Testis (tissue), 2 donors: ENCODE measurements at regions not wholly inside any gene's neighbourhood (a gene's known extent, or its start where the extent isn't known, plus 50 kb on each side); places are given as distances from the start of the nearest gene placed in this dataset.

Source experiments
- DNase-seq: peaks from one replicate; pipeline ENCODE4 v3.0.0-alpha.2; 2019
- H3K27ac ChIP-seq, 2 donors: fragments of 200-600 bp; sonication (generic); one replicate each; pipeline ENCODE4 v1.5.1; 2019
- H3K27me3 ChIP-seq: fragments of 200-600 bp; sonication (generic); one replicate; pipeline ENCODE4 v1.5.1; 2019
- H3K36me3 ChIP-seq: fragments of 200-600 bp; sonication (generic); one replicate; pipeline ENCODE4 v1.5.1; 2017; ENCODE audit warnings: low read depth; ENCODE audit errors: missing control alignments
- H3K4me1 ChIP-seq: fragments of 200-600 bp; sonication (generic); one replicate; pipeline ENCODE4 v1.5.1; 2019
- H3K4me3 ChIP-seq, 2 donors: fragments of 200-600 bp; sonication (generic); one replicate each; pipeline ENCODE4 v1.5.1; 2017 to 2019
- H3K9me3 ChIP-seq: fragments of 200-600 bp; sonication (generic); one replicate; pipeline ENCODE4 v1.5.1; 2017
- POLR2A ChIP-seq: fragments of 450-650 bp; IDR thresholded peaks from one replicate; pipeline ENCODE4 v1.6.1; 2017; ENCODE audit warnings: antibody characterized with exemption, mild to moderate bottlenecking, moderate library complexity
- WGBS, 2 donors: methylation state at CpG; one replicate each; pipeline ENCODE4 v1.1.5; 2018; 5-methylcytosine and 5-hydroxymethylcytosine counted together
- intact Hi-C: fragments of 100-400 bp; cut with DNase I; formaldehyde crosslinking; loops from one replicate; pipeline ENCODE4 v1.15.1; 2023; ENCODE audit warnings: low total_unique reads
- TF ChIP-seq, protein P1 (sequence below), 3 experiments: fragments of 450-650 bp in 2 of 3; fragments of 200-600 bp in 1 of 3; sonication (generic) in 1 of 3; IDR thresholded peaks; one replicate each; pipeline ENCODE4 v1.5.1; 2016 to 2019; ENCODE audit warnings: antibody characterized with exemption in 3 of 3, mild to moderate bottlenecking in 2 of 3, moderate library complexity in 1 of 3

DNA sequence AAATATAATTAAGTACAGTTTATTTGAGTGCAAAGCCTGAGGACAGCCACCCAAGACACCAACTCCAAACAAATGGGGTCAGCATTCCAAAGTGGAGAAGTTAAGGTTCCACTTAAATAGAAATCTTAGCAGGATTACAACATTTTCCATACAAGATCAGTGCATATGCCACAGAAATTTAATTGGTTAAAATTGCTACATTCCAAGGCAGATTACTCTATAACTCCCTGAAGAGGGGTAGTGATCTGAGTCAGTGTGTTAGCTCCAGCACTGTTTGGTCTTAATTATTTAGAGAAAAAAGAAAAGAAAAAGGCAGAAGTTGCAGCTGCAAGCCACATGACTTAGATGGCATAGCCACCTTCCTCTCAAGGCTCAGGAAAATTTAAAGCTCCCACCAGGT, 297.5 kb downstream of the HHIPL2 start:
- Histone ChIP-seq H3K9me3 (no peaks in the 10 kb centered on the region), H3K36me3 (no peaks in the 10 kb centered on the region), H3K27me3 (no peaks in the 10 kb centered on the region), H3K4me1 (no peaks in the 10 kb centered on the region), H3K4me3 (no peak overlapping the region), H3K27ac (no peak overlapping the region)
- intact Hi-C loops = no loop called here
- DNase-seq = no peak
- TF ChIP-seq, protein P1, sequence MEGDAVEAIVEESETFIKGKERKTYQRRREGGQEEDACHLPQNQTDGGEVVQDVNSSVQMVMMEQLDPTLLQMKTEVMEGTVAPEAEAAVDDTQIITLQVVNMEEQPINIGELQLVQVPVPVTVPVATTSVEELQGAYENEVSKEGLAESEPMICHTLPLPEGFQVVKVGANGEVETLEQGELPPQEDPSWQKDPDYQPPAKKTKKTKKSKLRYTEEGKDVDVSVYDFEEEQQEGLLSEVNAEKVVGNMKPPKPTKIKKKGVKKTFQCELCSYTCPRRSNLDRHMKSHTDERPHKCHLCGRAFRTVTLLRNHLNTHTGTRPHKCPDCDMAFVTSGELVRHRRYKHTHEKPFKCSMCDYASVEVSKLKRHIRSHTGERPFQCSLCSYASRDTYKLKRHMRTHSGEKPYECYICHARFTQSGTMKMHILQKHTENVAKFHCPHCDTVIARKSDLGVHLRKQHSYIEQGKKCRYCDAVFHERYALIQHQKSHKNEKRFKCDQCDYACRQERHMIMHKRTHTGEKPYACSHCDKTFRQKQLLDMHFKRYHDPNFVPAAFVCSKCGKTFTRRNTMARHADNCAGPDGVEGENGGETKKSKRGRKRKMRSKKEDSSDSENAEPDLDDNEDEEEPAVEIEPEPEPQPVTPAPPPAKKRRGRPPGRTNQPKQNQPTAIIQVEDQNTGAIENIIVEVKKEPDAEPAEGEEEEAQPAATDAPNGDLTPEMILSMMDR (IDR thresholded peaks at IDR 0.05) = no peak
- no peak for TF ChIP-seq POLR2A

GRCh38 chr1:222247811-222248310, 300.0 kb downstream of the HHIPL2 start:
- intact Hi-C loops = no loop called here
- H3K4me3 ChIP-seq = no peak overlapping the region

GRCh38 chr1:222247081-222247480, 300.8 kb downstream of the HHIPL2 start:
- intact Hi-C loops = no loop called here
- 50 to 65% methylated on average over 1 of the region's 1 CpG for WGBS, 2 donors
- DNase-seq = no peak

More at GRCh38 chr1:222247811-222248310, 300.0 kb downstream of the HHIPL2 start:
- DNase-seq = no peak
- WGBS, 2 donors = 76 to 81% methylated on average over 3 of the region's 3 CpGs
- Histone ChIP-seq H3K9me3 (no peaks in the 10 kb centered on the region), H3K27ac (no peak overlapping the region), H3K4me1 (no peaks in the 10 kb centered on the region), H3K27me3 (no peaks in the 10 kb centered on the region), H3K36me3 (no peaks in the 10 kb centered on the region)
- TF ChIP-seq, protein P1 (IDR thresholded peaks at IDR 0.05) = no peak
- TF ChIP-seq POLR2A = no peak

GRCh38 chr1:222243902-222244301, 304.0 kb downstream of the HHIPL2 start:
- DNase-seq = no peak
- Histone ChIP-seq H3K27ac (no peak overlapping the region), H3K36me3 (no peaks in the 10 kb centered on the region), H3K27me3 (no peaks in the 10 kb centered on the region), H3K4me1 (no peaks in the 10 kb centered on the region), H3K4me3 (no peak overlapping the region), H3K9me3 (no peaks in the 10 kb centered on the region)
- intact Hi-C loops = no loop called here
- 50 to 76% methylated on average over 2 of the region's 2 CpGs for WGBS, 2 donors
- TF ChIP-seq, protein P1 (IDR thresholded peaks at IDR 0.05) = no peak
- no peak for TF ChIP-seq POLR2A

More at GRCh38 chr1:222247081-222247480, 300.8 kb downstream of the HHIPL2 start:
- Histone ChIP-seq H3K27me3 (no peaks in the 10 kb centered on the region), H3K36me3 (no peaks in the 10 kb centered on the region), H3K4me1 (no peaks in the 10 kb centered on the region), H3K27ac (no peak overlapping the region), H3K4me3 (no peak overlapping the region), H3K9me3 (no peaks in the 10 kb centered on the region)
- TF ChIP-seq, protein P1 (IDR thresholded peaks at IDR 0.05) = no peak
- no peak for TF ChIP-seq POLR2A

DNA sequence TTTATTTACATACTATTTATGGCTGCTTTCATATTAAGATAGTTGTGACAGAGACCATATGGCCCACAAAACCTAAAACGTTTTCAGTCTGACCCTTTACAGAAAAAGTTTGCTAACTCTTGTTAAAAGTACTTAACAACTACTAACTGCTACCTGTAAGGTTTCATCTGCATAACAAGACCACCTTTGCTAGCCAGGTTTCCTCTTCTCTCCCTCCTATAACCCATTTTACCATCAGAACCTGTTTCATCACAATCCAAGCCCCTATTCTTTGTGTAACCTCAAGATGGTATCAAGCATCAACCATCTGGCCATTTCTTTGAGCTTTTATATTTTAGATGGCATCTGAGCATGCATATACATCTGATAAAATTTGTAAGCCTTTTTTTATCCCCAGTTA, 305.4 kb downstream of the HHIPL2 start:
- intact Hi-C loops = no loop called here
- H3K27me3 ChIP-seq = no peaks in the 10 kb centered on the region
- WGBS, 2 donors = 58 to 73% methylated on average over 1 of the region's 1 CpG

More for the DNA sequence above, 305.4 kb downstream of the HHIPL2 start:
- DNase-seq = no peak
- no peaks in the 10 kb centered on the region for H3K4me1 ChIP-seq
- H3K36me3 ChIP-seq = no peaks in the 10 kb centered on the region
- H3K27ac ChIP-seq = no peak overlapping the region
- H3K4me3 ChIP-seq = no peak overlapping the region
- H3K9me3 ChIP-seq = no peaks in the 10 kb centered on the region
- no peak for TF ChIP-seq POLR2A
- TF ChIP-seq, protein P1 (IDR thresholded peaks at IDR 0.05) = no peak
